HepG2 (cell line): ENCODE measurements at regions not wholly inside any gene's neighbourhood (a gene's known extent, or its start where the extent isn't known, plus 50 kb on each side); places are given as distances from the start of the nearest gene placed in this dataset.

ENCODE experiments used
- ATAC-seq: fragments of 200-7000 bp; cut with Tn5 transposase; 3 replicates; pipeline ENCODE4 v1.9.1; 2020; ENCODE audit warnings: mild to moderate bottlenecking, moderate library complexity
- BruUV-seq: library from RNA; stranded (reverse); fragments of 400-500 nt; replicated peaks from 2 replicates; lab custom pipeline; 2021; lab: Mats Ljungman, UMichigan
- CTCF ChIA-PET: fragments of 300-600 bp; formaldehyde crosslinking; extraction: SDS; loops from one replicate; lab custom pipeline; 2021; ENCODE audit warnings: low total read pairs, inconsistent platforms, low intra/inter-chr PET ratio; lab: Yijun Ruan, JAX
- POLR2A ChIA-PET: fragments of 350-600 bp; sonication (Branson Sonifier 250); formaldehyde crosslinking; loops from one replicate; lab custom pipeline; 2020; ENCODE audit warnings: antibody characterized with exemption, inconsistent platforms; lab: Yijun Ruan, JAX
- DNase-seq: peaks from one replicate; pipeline ENCODE4 v3.0.0-alpha.2; 2015; ENCODE audit warnings: low spot score
- FAIRE-seq: peaks from 3 replicates; lab custom pipeline; 2011; peaks lifted over from hg19 to GRCh38; lab: Jason Lieb, UNC
- H2AFZ ChIP-seq: one replicate; pipeline ENCODE4 v1.6.1; 2011; ENCODE audit warnings: low read length, inconsistent platforms
- H3K27ac ChIP-seq: fragments of 300-600 bp; 3 replicates; pipeline ENCODE4 v1.8.0; 2011; ENCODE audit warnings: mixed run types, mild to moderate bottlenecking, mixed read lengths, low read length, inconsistent platforms; ENCODE audit not compliant: insufficient read depth; ENCODE audit errors: extremely low read length
- H3K27me3 ChIP-seq, 2 experiments: fragments of 200-600 bp in 1 of 2; 2 replicates in 1 of 2; 3 replicates in 1 of 2; pipeline versions ENCODE4 v1.6.0 to v1.8.0; 2011; ENCODE audit warnings: low read length in 2 of 2, mild to moderate bottlenecking in 2 of 2, moderate library complexity in 2 of 2, inconsistent platforms in 1 of 2; ENCODE audit not compliant: insufficient read depth in 2 of 2, control insufficient read depth in 1 of 2
- H3K36me3 ChIP-seq, 2 experiments: fragments of 200-600 bp in 1 of 2; replicated peaks in 1 of 2; 2 replicates in 1 of 2; 3 replicates in 1 of 2; pipeline versions ENCODE4 v1.5.1 to v1.8.0; 2011; ENCODE audit warnings: low read length in 2 of 2, inconsistent platforms in 1 of 2; ENCODE audit not compliant: insufficient read depth in 2 of 2, control insufficient read depth in 1 of 2
- H3K4me1 ChIP-seq: 2 replicates; pipeline ENCODE4 v1.5.1; 2012; ENCODE audit warnings: low read length, inconsistent platforms; ENCODE audit not compliant: insufficient read depth
- H3K4me2 ChIP-seq: 2 replicates; pipeline ENCODE4 v1.6.0; 2011; ENCODE audit warnings: low read depth, low read length, inconsistent platforms
- H3K4me3 ChIP-seq, 3 experiments: fragments of 200-600 bp in 1 of 3; sonication (generic), shearing (Covaris generic) in 1 of 3; replicated peaks in 1 of 3; 2 replicates each; pipeline ENCODE4 v1.5.1; 2011 to 2016; ENCODE audit warnings: low read length in 3 of 3, inconsistent platforms in 2 of 3, low read depth in 2 of 3, mild to moderate bottlenecking in 2 of 3, control low read depth in 1 of 3, mixed read lengths in 1 of 3; ENCODE audit not compliant: insufficient read depth in 1 of 3
- H3K79me2 ChIP-seq: one replicate; pipeline ENCODE4 v1.6.1; 2011; ENCODE audit warnings: low read length, inconsistent platforms; ENCODE audit not compliant: insufficient read depth
- H3K9ac ChIP-seq: 2 replicates; pipeline ENCODE4 v1.6.0; 2011; ENCODE audit warnings: mild to moderate bottlenecking, low read depth, low read length, inconsistent platforms; ENCODE audit not compliant: insufficient read depth
- H3K9me3 ChIP-seq: 2 replicates; pipeline ENCODE4 v1.5.1; 2012; ENCODE audit warnings: mild to moderate bottlenecking, low read length
- H4K20me1 ChIP-seq: 2 replicates; pipeline ENCODE4 v1.6.0; 2011; ENCODE audit warnings: inconsistent platforms, mild to moderate bottlenecking, low read length, moderate library complexity; ENCODE audit not compliant: insufficient read depth
- HNRNPUL1 ChIP-seq: fragments of 200-400 bp; formaldehyde crosslinking; IDR thresholded peaks from 2 replicates; pipeline ENCODE4 v1.6.1; 2017; ENCODE audit warnings: low read depth, mild to moderate bottlenecking, low read length, moderate library complexity
- SIN3B ChIP-seq: fragments of 150-350 bp; IDR thresholded peaks from 2 replicates; pipeline ENCODE4 v1.6.1; 2014; ENCODE audit warnings: low read length
- ZNF639 ChIP-seq: conservative IDR thresholded peaks from 2 replicates; pipeline ENCODE4 v1.6.1; 2018; ENCODE audit warnings: missing genetic modification reagents
- ZNF879 ChIP-seq: sonication (generic); formaldehyde crosslinking; IDR thresholded peaks from 2 replicates; pipeline ENCODE4 v1.8.1; 2023; ENCODE audit warnings: missing genetic modification reagents
- WGBS: methylation state at CpG from one replicate; pipeline ENCODE4 v1.1.6; 2017; ENCODE audit warnings: low lambda C conversion rate; 5-methylcytosine and 5-hydroxymethylcytosine counted together
- in situ Hi-C: cut with HindIII; loops from 2 replicates; pipeline ENCODE4 v1.10.0; 2017; ENCODE audit warnings: low pct_unique_long_range_greater_than_20kb; ENCODE audit not compliant: extremely low pct_ligation_motif_present
- intact Hi-C: fragments of 100-400 bp; cut with micrococcal nuclease; formaldehyde crosslinking; loops from one replicate; pipeline ENCODE4 v1.10.0; 2022; ENCODE audit not compliant: unreplicated experiment
- TF ChIP-seq, protein P1 (sequence below): sonication (generic); formaldehyde crosslinking; IDR thresholded peaks from 2 replicates; pipeline ENCODE4 v1.5.1; 2020; ENCODE audit warnings: missing genetic modification reagents, mild to moderate bottlenecking, borderline replicate concordance

DNA sequence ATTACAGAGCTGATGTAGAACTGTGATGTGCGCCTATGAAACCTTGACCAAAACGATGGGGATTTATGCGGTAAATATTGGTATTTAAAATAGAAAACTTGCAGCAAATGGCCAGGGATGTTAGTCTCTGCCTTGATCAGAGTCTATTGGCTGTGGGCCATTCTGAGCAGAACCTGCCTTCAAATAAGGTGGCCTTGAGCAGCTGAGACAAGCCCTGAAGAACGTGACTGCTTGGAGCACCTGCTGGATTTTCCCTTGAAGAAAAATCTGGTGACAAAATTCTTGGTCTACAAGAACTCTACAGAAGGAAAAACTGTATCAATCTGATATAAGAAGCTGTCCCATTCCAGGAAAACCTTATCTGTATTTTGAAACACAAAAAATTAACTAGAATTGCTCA lies 820.1 kb upstream of the EPHA6 start (continued):
- TF ChIP-seq ZNF639 = no peak

DNA sequence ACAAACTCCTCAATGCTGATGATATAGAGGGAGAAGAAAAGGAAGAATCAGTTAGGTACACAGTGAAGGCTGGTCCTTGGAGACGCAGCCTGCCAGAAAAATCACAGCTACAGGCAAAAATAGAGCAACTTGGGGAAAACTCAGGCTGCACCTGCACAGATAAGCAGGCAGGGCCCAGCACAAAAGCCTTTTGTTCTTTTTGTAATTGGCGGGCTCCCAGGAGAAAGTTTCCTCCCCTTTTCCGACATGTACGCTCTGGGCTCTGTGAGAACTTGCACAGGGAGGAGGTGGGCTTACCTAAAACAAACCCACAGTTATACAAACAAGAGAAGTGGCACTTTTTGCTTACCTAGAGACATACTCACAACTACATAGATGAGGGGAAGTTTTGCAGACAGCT lies 813.4 kb upstream of the EPHA6 start:
- H3K4me3 ChIP-seq = no peak overlapping the region
- H4K20me1 ChIP-seq = no peaks in the 10 kb centered on the region
- H3K9ac ChIP-seq = no peak overlapping the region
- 2% methylated on average over 4 of the region's 4 CpGs for WGBS
- intact Hi-C loops (no loop called here), in situ Hi-C loops (no loop called here)
- ATAC-seq (peak; percentile 48; the same call in 2 of the 3 replicates), FAIRE-seq (no peak), DNase-seq (peak; percentile 20)
- no peak overlapping the region for H2AFZ ChIP-seq
- H3K4me1 ChIP-seq = no peaks in the 10 kb centered on the region
- no peaks in the 10 kb centered on the region for H3K9me3 ChIP-seq
- no peak overlapping the region for H3K27ac ChIP-seq
- CTCF ChIA-PET = no interaction called here
- no peaks in the 10 kb centered on the region for H3K27me3 ChIP-seq
- H3K79me2 ChIP-seq = no peaks in the 10 kb centered on the region
- TF ChIP-seq ZNF879 (CRISPR knock-in tag) = no peak
- TF ChIP-seq, protein P1, sequence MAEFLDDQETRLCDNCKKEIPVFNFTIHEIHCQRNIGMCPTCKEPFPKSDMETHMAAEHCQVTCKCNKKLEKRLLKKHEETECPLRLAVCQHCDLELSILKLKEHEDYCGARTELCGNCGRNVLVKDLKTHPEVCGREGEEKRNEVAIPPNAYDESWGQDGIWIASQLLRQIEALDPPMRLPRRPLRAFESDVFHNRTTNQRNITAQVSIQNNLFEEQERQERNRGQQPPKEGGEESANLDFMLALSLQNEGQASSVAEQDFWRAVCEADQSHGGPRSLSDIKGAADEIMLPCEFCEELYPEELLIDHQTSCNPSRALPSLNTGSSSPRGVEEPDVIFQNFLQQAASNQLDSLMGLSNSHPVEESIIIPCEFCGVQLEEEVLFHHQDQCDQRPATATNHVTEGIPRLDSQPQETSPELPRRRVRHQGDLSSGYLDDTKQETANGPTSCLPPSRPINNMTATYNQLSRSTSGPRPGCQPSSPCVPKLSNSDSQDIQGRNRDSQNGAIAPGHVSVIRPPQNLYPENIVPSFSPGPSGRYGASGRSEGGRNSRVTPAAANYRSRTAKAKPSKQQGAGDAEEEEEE (CRISPR knock-in tag) = no peak
- TF ChIP-seq SIN3B = no peak
- TF ChIP-seq HNRNPUL1 = no peak
- no peaks in the 10 kb centered on the region for H3K36me3 ChIP-seq
- no peak overlapping the region for H3K4me2 ChIP-seq
- BruUV-seq = no TSS peak
- POLR2A ChIA-PET = no interaction called here
